GM23338 (cell line): ENCODE measurements at regions not wholly inside any gene's neighbourhood (a gene's known extent, or its start where the extent isn't known, plus 50 kb on each side); places are given as distances from the start of the nearest gene placed in this dataset.

ENCODE experiments used
- ATAC-seq: fragments of 200-7000 bp; cut with Tn5 transposase; 3 replicates; pipeline ENCODE4 v1.9.1; 2020
- DNase-seq: peaks from one replicate; pipeline ENCODE4 v3.0.0-alpha.2; 2015; ENCODE audit warnings: low spot score
- H2AFZ ChIP-seq: fragments of 200-600 bp; sonication (generic); 2 replicates; pipeline ENCODE4 v1.8.0; 2016; ENCODE audit warnings: antibody characterized with exemption, mild to moderate bottlenecking, moderate library complexity
- H3F3A ChIP-seq: fragments of 200-600 bp; sonication (generic); replicated peaks from 2 replicates; pipeline ENCODE4 v1.8.0; 2017; ENCODE audit warnings: antibody characterized with exemption, mixed run types, low read depth
- H3K27ac ChIP-seq: fragments of 200-600 bp; sonication (generic); 2 replicates; pipeline ENCODE4 v1.6.1; 2016; ENCODE audit warnings: low read depth
- H3K27me3 ChIP-seq: fragments of 200-600 bp; sonication (generic); 2 replicates; pipeline ENCODE4 v1.8.0; 2016; ENCODE audit warnings: mild to moderate bottlenecking, mixed run types, moderate library complexity; ENCODE audit not compliant: insufficient read depth
- H3K36me3 ChIP-seq: fragments of 200-600 bp; sonication (generic); 2 replicates; pipeline ENCODE4 v1.8.0; 2016; ENCODE audit warnings: mild to moderate bottlenecking; ENCODE audit not compliant: insufficient read depth
- H3K4me1 ChIP-seq: fragments of 200-600 bp; sonication (generic); 2 replicates; pipeline ENCODE4 v1.8.0; 2016; ENCODE audit warnings: mild to moderate bottlenecking, moderate library complexity; ENCODE audit not compliant: insufficient read depth
- H3K4me2 ChIP-seq: fragments of 200-600 bp; sonication (generic); 2 replicates; pipeline ENCODE4 v1.7.1; 2017; ENCODE audit warnings: mixed run types
- H3K4me3 ChIP-seq: fragments of 200-600 bp; sonication (generic); 2 replicates; pipeline ENCODE4 v1.6.1; 2016; ENCODE audit warnings: mixed run types
- H3K79me2 ChIP-seq: fragments of 200-600 bp; sonication (generic); replicated peaks from 2 replicates; pipeline ENCODE4 v1.8.0; 2017; ENCODE audit warnings: mild to moderate bottlenecking; ENCODE audit not compliant: insufficient read depth
- H3K9me2 ChIP-seq: fragments of 200-600 bp; sonication (generic); 2 replicates; pipeline ENCODE4 v1.8.0; 2017; ENCODE audit not compliant: insufficient read depth
- H4K20me1 ChIP-seq: fragments of 200-600 bp; sonication (generic); replicated peaks from 2 replicates; pipeline ENCODE4 v1.8.0; 2017; ENCODE audit warnings: mild to moderate bottlenecking; ENCODE audit not compliant: insufficient read depth
- H3K27ac Mint-ChIP-seq: 2 replicates; pipeline ENCODE4 v1.8.0; 2020; ENCODE audit warnings: inconsistent platforms, mild to moderate bottlenecking, moderate library complexity, mixed read lengths
- H3K27me3 Mint-ChIP-seq: 3 replicates; pipeline ENCODE4 v1.8.0; 2022; ENCODE audit warnings: low read depth, mild to moderate bottlenecking, moderate library complexity, mixed read lengths, inconsistent platforms; ENCODE audit not compliant: insufficient read depth, poor library complexity
- H3K36me3 Mint-ChIP-seq: 3 replicates; pipeline ENCODE4 v1.8.0; 2021; ENCODE audit warnings: low read depth, mild to moderate bottlenecking, inconsistent platforms, moderate library complexity, mixed read lengths
- H3K4me1 Mint-ChIP-seq: 3 replicates; pipeline ENCODE4 v1.8.0; 2020; ENCODE audit warnings: mild to moderate bottlenecking, inconsistent platforms, mixed read lengths
- H3K4me3 Mint-ChIP-seq: 3 replicates; pipeline ENCODE4 v1.8.0; 2021; ENCODE audit warnings: moderate library complexity, mild to moderate bottlenecking, inconsistent platforms, mixed read lengths
- H3K9me3 Mint-ChIP-seq: 3 replicates; pipeline ENCODE4 v1.8.0; 2020; ENCODE audit warnings: moderate library complexity, mild to moderate bottlenecking, inconsistent platforms, mixed read lengths
- CREB1 ChIP-seq: fragments of 250-450 bp; sonication (Bioruptor Pico); IDR thresholded peaks from 2 replicates; pipeline ENCODE4 v1.5.0; 2020; ENCODE audit warnings: low read depth, mild to moderate bottlenecking, moderate library complexity
- ETS1 ChIP-seq: IDR thresholded peaks from 2 replicates; pipeline ENCODE4 v1.6.1; 2016; ENCODE audit warnings: antibody characterized with exemption
- EZH2 ChIP-seq: fragments of 200-600 bp; sonication (generic); IDR thresholded peaks from one replicate; pipeline ENCODE4 v1.8.0; 2017; ENCODE audit warnings: antibody characterized with exemption, mild to moderate bottlenecking, low read depth; ENCODE audit not compliant: unreplicated experiment
- EZH2phosphoT487 ChIP-seq: fragments of 200-600 bp; sonication (generic); IDR thresholded peaks from one replicate; pipeline ENCODE4 v1.8.1; 2018; ENCODE audit warnings: antibody characterized with exemption; ENCODE audit not compliant: unreplicated experiment
- JUNB ChIP-seq: IDR thresholded peaks from one replicate; pipeline ENCODE4 v1.6.1; 2016; ENCODE audit warnings: antibody characterized with exemption; ENCODE audit not compliant: unreplicated experiment
- NANOG ChIP-seq: IDR thresholded peaks from 2 replicates; pipeline ENCODE4 v1.6.1; 2016; ENCODE audit warnings: antibody characterized with exemption, borderline replicate concordance
- POLR2AphosphoS5 ChIP-seq: IDR thresholded peaks from 2 replicates; pipeline ENCODE4 v1.6.1; 2016; ENCODE audit warnings: antibody characterized with exemption, low read depth
- REST ChIP-seq: IDR thresholded peaks from one replicate; pipeline ENCODE4 v1.6.1; 2018; ENCODE audit warnings: antibody characterized with exemption; ENCODE audit not compliant: unreplicated experiment
- STAT1 ChIP-seq: IDR thresholded peaks from one replicate; pipeline ENCODE4 v1.6.1; 2016; ENCODE audit warnings: antibody characterized with exemption; ENCODE audit not compliant: unreplicated experiment
- ZNF114 ChIP-seq: fragments of 250-450 bp; sonication (Bioruptor Pico); IDR thresholded peaks from 2 replicates; pipeline ENCODE4 v1.5.0; 2020; ENCODE audit warnings: mild to moderate bottlenecking, moderate library complexity
- ZNF331 ChIP-seq: fragments of 250-450 bp; sonication (Bioruptor Pico); IDR thresholded peaks from 2 replicates; pipeline ENCODE4 v1.5.0; 2020; ENCODE audit warnings: low read depth, mild to moderate bottlenecking, moderate library complexity
- TF ChIP-seq, protein P1 (sequence below): fragments of 250-450 bp; sonication (Bioruptor Pico); IDR thresholded peaks from 2 replicates; pipeline ENCODE4 v1.5.0; 2020; ENCODE audit warnings: mild to moderate bottlenecking, moderate library complexity
- TF ChIP-seq, protein P2 (sequence below), 2 experiments: fragments of 200-600 bp in 1 of 2; sonication (generic) in 1 of 2; conservative IDR thresholded peaks; 2 replicates each; pipeline versions ENCODE4 v1.5.1 to v1.6.1; 2016 to 2017; ENCODE audit warnings: antibody characterized with exemption in 2 of 2, low read depth in 2 of 2, mild to moderate bottlenecking in 2 of 2, moderate library complexity in 1 of 2

DNA sequence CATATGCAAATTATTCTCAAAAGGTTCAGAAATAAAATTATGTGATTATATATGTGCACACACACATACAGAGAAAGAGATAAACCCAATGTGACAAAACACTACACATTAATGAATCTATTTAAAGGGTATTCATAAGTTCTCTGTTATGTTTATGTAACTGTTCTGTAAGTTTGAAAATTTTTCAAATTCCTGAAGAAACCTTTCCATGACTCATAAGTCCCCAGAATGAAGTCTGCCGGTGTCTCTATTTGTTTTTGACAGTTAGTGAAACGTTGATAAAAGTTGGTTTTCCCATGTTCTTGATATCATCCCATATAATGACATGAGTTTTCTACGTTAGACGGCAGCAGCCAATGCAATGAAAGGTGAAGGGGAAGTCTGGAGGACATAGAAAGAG, 199.5 kb upstream of the PUM3 start:
- H3K27me3 Mint-ChIP-seq = no peaks in the 10 kb centered on the region
- ATAC-seq = no peak
- DNase-seq = no peak
- no peak overlapping the region for H3K27ac Mint-ChIP-seq
- H3K36me3 Mint-ChIP-seq = no peaks in the 10 kb centered on the region
- Histone ChIP-seq H4K20me1 (no peaks in the 10 kb centered on the region), H3F3A (no peaks in the 10 kb centered on the region), H3K79me2 (no peaks in the 10 kb centered on the region), H3K4me3 (no peak overlapping the region), H3K4me2 (no peak overlapping the region), H3K4me1 (no peaks in the 10 kb centered on the region), H3K27me3 (no peaks in the 10 kb centered on the region), H3K9me2 (no peaks in the 10 kb centered on the region), H3K36me3 (no peaks in the 10 kb centered on the region), H3K27ac (no peak overlapping the region), H2AFZ (no peak overlapping the region)
- H3K9me3 Mint-ChIP-seq = no peaks in the 10 kb centered on the region
- TF ChIP-seq, protein P1, sequence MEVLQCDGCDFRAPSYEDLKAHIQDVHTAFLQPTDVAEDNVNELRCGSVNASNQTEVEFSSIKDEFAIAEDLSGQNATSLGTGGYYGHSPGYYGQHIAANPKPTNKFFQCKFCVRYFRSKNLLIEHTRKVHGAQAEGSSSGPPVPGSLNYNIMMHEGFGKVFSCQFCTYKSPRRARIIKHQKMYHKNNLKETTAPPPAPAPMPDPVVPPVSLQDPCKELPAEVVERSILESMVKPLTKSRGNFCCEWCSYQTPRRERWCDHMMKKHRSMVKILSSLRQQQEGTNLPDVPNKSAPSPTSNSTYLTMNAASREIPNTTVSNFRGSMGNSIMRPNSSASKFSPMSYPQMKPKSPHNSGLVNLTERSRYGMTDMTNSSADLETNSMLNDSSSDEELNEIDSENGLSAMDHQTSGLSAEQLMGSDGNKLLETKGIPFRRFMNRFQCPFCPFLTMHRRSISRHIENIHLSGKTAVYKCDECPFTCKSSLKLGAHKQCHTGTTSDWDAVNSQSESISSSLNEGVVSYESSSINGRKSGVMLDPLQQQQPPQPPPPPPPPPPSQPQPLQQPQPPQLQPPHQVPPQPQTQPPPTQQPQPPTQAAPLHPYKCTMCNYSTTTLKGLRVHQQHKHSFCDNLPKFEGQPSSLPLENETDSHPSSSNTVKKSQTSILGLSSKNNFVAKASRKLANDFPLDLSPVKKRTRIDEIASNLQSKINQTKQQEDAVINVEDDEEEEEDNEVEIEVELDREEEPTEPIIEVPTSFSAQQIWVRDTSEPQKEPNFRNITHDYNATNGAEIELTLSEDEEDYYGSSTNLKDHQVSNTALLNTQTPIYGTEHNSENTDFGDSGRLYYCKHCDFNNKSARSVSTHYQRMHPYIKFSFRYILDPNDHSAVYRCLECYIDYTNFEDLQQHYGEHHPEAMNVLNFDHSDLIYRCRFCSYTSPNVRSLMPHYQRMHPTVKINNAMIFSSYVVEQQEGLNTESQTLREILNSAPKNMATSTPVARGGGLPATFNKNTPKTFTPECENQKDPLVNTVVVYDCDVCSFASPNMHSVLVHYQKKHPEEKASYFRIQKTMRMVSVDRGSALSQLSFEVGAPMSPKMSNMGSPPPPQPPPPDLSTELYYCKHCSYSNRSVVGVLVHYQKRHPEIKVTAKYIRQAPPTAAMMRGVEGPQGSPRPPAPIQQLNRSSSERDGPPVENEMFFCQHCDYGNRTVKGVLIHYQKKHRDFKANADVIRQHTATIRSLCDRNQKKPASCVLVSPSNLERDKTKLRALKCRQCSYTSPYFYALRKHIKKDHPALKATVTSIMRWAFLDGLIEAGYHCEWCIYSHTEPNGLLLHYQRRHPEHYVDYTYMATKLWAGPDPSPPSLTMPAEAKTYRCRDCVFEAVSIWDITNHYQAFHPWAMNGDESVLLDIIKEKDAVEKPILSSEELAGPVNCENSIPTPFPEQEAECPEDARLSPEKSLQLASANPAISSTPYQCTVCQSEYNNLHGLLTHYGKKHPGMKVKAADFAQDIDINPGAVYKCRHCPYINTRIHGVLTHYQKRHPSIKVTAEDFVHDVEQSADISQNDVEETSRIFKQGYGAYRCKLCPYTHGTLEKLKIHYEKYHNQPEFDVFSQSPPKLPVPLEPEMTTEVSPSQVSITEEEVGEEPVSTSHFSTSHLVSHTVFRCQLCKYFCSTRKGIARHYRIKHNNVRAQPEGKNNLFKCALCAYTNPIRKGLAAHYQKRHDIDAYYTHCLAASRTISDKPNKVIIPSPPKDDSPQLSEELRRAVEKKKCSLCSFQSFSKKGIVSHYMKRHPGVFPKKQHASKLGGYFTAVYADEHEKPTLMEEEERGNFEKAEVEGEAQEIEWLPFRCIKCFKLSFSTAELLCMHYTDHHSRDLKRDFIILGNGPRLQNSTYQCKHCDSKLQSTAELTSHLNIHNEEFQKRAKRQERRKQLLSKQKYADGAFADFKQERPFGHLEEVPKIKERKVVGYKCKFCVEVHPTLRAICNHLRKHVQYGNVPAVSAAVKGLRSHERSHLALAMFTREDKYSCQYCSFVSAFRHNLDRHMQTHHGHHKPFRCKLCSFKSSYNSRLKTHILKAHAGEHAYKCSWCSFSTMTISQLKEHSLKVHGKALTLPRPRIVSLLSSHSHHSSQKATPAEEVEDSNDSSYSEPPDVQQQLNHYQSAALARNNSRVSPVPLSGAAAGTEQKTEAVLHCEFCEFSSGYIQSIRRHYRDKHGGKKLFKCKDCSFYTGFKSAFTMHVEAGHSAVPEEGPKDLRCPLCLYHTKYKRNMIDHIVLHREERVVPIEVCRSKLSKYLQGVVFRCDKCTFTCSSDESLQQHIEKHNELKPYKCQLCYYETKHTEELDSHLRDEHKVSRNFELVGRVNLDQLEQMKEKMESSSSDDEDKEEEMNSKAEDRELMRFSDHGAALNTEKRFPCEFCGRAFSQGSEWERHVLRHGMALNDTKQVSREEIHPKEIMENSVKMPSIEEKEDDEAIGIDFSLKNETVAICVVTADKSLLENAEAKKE = no peak
- no peak for TF ChIP-seq JUNB
- no peak for TF ChIP-seq EZH2phosphoT487
- no peak for TF ChIP-seq STAT1
- TF ChIP-seq, protein P2, sequence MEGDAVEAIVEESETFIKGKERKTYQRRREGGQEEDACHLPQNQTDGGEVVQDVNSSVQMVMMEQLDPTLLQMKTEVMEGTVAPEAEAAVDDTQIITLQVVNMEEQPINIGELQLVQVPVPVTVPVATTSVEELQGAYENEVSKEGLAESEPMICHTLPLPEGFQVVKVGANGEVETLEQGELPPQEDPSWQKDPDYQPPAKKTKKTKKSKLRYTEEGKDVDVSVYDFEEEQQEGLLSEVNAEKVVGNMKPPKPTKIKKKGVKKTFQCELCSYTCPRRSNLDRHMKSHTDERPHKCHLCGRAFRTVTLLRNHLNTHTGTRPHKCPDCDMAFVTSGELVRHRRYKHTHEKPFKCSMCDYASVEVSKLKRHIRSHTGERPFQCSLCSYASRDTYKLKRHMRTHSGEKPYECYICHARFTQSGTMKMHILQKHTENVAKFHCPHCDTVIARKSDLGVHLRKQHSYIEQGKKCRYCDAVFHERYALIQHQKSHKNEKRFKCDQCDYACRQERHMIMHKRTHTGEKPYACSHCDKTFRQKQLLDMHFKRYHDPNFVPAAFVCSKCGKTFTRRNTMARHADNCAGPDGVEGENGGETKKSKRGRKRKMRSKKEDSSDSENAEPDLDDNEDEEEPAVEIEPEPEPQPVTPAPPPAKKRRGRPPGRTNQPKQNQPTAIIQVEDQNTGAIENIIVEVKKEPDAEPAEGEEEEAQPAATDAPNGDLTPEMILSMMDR (conservative IDR thresholded peaks at IDR 0.05; ENCODE audit: low read depth in 2 of 2) = no peak
- TF ChIP-seq POLR2AphosphoS5 = no peak
- TF ChIP-seq REST = no peak
- TF ChIP-seq NANOG = no peak
- no peak for TF ChIP-seq ETS1
- TF ChIP-seq ZNF114 (CRISPR knock-in tag) = no peak
- TF ChIP-seq ZNF331 (CRISPR knock-in tag) = no peak
- TF ChIP-seq EZH2 = no peak
- TF ChIP-seq CREB1 (CRISPR knock-in tag) = no peak
- H3K4me1 Mint-ChIP-seq = no peaks in the 10 kb centered on the region
- no peak overlapping the region for H3K4me3 Mint-ChIP-seq
